CD4-positive, alpha-beta T cell (primary cell): ENCODE measurements at regions not wholly inside any gene's neighbourhood (a gene's known extent, or its start where the extent isn't known, plus 50 kb on each side); places are given as distances from the start of the nearest gene placed in this dataset.

Experiments used
- ATAC-seq: fragments of 200-7000 bp; cut with Tn5 transposase; one replicate; pipeline ENCODE4 v1.10.0; 2022; ENCODE audit warnings: mild to moderate bottlenecking; ENCODE audit not compliant: poor library complexity
- CTCF ChIA-PET: fragments of 350-600 bp; sonication (Branson Sonifier 250); formaldehyde crosslinking; loops from one replicate; lab custom pipeline; 2021; ENCODE audit warnings: antibody characterized with exemption, inconsistent platforms; lab: Charles Lee
- POLR2A ChIA-PET: fragments of 350-600 bp; sonication (Branson Sonifier 250); formaldehyde crosslinking; loops from one replicate; lab custom pipeline; 2021; ENCODE audit warnings: antibody characterized with exemption, inconsistent platforms; lab: Charles Lee
- DNase-seq, 14 experiments: peaks; one replicate each; pipeline ENCODE4 v3.0.0-alpha.2; 2013 to 2020; ENCODE audit warnings: mixed read lengths in 2 of 14
- H3K27ac ChIP-seq, 2 donors: one replicate each; pipeline versions ENCODE4 v1.5.1 to v1.7.0; 2013; ENCODE audit warnings: low read length in 2 of 2, low read depth in 1 of 2, mild to moderate bottlenecking in 1 of 2
- H3K27me3 ChIP-seq, 2 experiments: 1 replicate in 1 of 2; 2 replicates in 1 of 2; pipeline versions ENCODE4 v1.6.1 to v1.7.0; 2013; ENCODE audit warnings: low read length in 2 of 2, control low read depth in 1 of 2, mild to moderate bottlenecking in 1 of 2, moderate library complexity in 1 of 2; ENCODE audit not compliant: insufficient read depth in 2 of 2, control insufficient read depth in 1 of 2
- H3K36me3 ChIP-seq: one replicate; pipeline ENCODE4 v1.6.1; 2013; ENCODE audit warnings: low read length, control low read depth; ENCODE audit not compliant: insufficient read depth
- H3K4me1 ChIP-seq: one replicate; pipeline ENCODE4 v1.6.1; 2013; ENCODE audit warnings: low read length, control low read depth; ENCODE audit not compliant: insufficient read depth
- H3K4me3 ChIP-seq: one replicate; pipeline ENCODE4 v1.5.1; 2013; ENCODE audit warnings: mild to moderate bottlenecking, low read length, moderate library complexity
- H3K9me3 ChIP-seq, 2 experiments: 1 replicate in 1 of 2; 2 replicates in 1 of 2; pipeline versions ENCODE4 v1.6.1 to v1.7.0; 2013; ENCODE audit warnings: low read length in 2 of 2, mild to moderate bottlenecking in 2 of 2, control low read depth in 1 of 2, moderate library complexity in 1 of 2; ENCODE audit not compliant: control insufficient read depth in 1 of 2, insufficient read depth in 1 of 2
- H3K27ac Mint-ChIP-seq: one replicate; pipeline ENCODE4 v1.8.0; 2020; ENCODE audit warnings: mixed read lengths
- H3K27me3 Mint-ChIP-seq: one replicate; pipeline ENCODE4 v1.8.0; 2021; ENCODE audit warnings: mixed read lengths
- H3K36me3 Mint-ChIP-seq: one replicate; pipeline ENCODE4 v1.8.0; 2021; ENCODE audit warnings: low read depth, mixed read lengths
- H3K4me1 Mint-ChIP-seq: one replicate; pipeline ENCODE4 v1.8.0; 2021; ENCODE audit warnings: low read depth, mixed read lengths
- H3K4me3 Mint-ChIP-seq: one replicate; pipeline ENCODE4 v1.8.0; 2020; ENCODE audit warnings: mild to moderate bottlenecking, mixed read lengths
- H3K9me3 Mint-ChIP-seq: one replicate; pipeline ENCODE4 v1.8.0; 2020; ENCODE audit warnings: mixed read lengths
- intact Hi-C, 2 experiments: fragments of 100-400 bp; cut with DNase I in 1 of 2; cut with micrococcal nuclease in 1 of 2; formaldehyde crosslinking; loops; one replicate each; pipeline versions ENCODE4 v1.15.1 to v1.9.0; 2023 to 2025; cut with DNase I, micrococcal nuclease
- TF ChIP-seq, protein P1 (sequence below): fragments of 200-600 bp; IDR thresholded peaks from one replicate; pipeline ENCODE4 v1.8.0; 2022; ENCODE audit warnings: antibody characterized with exemption, mild to moderate bottlenecking

DNA sequence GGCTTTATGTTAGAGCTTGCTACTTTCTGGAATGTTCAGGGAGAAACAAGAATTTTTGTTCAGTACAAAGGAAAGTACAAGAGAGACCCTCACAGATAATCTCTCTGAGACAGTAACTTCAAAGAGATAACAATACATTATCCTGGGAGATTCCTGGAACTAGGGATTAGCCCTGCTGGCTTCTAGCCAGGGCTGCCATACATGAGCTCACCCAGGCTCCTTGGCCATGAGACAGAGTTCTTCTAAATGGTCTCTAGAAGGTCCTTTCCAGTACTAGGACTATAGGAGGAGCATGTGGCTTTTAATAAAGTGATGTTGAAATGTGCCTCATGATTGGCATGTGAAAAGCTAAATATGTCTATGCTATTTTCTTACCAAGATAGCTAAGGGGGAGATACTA, 342.5 kb downstream of the EMP1 start:
- intact Hi-C loops = no loop called here
- no peaks in the 10 kb centered on the region for H3K9me3 Mint-ChIP-seq
- no peak overlapping the region for H3K27ac ChIP-seq
- H3K4me3 Mint-ChIP-seq = no peak overlapping the region
- H3K4me1 ChIP-seq = no peaks in the 10 kb centered on the region
- H3K36me3 Mint-ChIP-seq = no peaks in the 10 kb centered on the region
- TF ChIP-seq, protein P1, sequence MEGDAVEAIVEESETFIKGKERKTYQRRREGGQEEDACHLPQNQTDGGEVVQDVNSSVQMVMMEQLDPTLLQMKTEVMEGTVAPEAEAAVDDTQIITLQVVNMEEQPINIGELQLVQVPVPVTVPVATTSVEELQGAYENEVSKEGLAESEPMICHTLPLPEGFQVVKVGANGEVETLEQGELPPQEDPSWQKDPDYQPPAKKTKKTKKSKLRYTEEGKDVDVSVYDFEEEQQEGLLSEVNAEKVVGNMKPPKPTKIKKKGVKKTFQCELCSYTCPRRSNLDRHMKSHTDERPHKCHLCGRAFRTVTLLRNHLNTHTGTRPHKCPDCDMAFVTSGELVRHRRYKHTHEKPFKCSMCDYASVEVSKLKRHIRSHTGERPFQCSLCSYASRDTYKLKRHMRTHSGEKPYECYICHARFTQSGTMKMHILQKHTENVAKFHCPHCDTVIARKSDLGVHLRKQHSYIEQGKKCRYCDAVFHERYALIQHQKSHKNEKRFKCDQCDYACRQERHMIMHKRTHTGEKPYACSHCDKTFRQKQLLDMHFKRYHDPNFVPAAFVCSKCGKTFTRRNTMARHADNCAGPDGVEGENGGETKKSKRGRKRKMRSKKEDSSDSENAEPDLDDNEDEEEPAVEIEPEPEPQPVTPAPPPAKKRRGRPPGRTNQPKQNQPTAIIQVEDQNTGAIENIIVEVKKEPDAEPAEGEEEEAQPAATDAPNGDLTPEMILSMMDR = no peak
- CTCF ChIA-PET = no interaction called here
- H3K4me3 ChIP-seq = no peak overlapping the region
- POLR2A ChIA-PET = no interaction called here
- H3K27ac Mint-ChIP-seq = no peak overlapping the region
- no peaks in the 10 kb centered on the region for H3K27me3 ChIP-seq
- ATAC-seq (no peak), DNase-seq (no peak)
- no peaks in the 10 kb centered on the region for H3K9me3 ChIP-seq
- H3K4me1 Mint-ChIP-seq = no peaks in the 10 kb centered on the region
- peaks cover 26% of the 10 kb centered on the region for H3K27me3 Mint-ChIP-seq
- no peaks in the 10 kb centered on the region for H3K36me3 ChIP-seq

GRCh38 chr12:13538136-13538535, 341.6 kb downstream of the EMP1 start:
- no peaks in the 10 kb centered on the region for H3K36me3 ChIP-seq
- no peaks in the 10 kb centered on the region for H3K9me3 ChIP-seq
- CTCF ChIA-PET = no interaction called here
- Mint-ChIP-seq H3K4me3 (no peak overlapping the region), H3K9me3 (no peaks in the 10 kb centered on the region), H3K27me3 (peaks cover 26% of the 10 kb centered on the region), H3K4me1 (no peaks in the 10 kb centered on the region), H3K36me3 (no peaks in the 10 kb centered on the region), H3K27ac (no peak overlapping the region)
- H3K27me3 ChIP-seq = no peaks in the 10 kb centered on the region
- no peak for ATAC-seq
- POLR2A ChIA-PET = no interaction called here
- H3K4me3 ChIP-seq = no peak overlapping the region
- H3K4me1 ChIP-seq = no peaks in the 10 kb centered on the region
- intact Hi-C loops = no loop called here
- DNase-seq = no peak
- TF ChIP-seq, protein P1 = no peak
- no peak overlapping the region for H3K27ac ChIP-seq

DNA sequence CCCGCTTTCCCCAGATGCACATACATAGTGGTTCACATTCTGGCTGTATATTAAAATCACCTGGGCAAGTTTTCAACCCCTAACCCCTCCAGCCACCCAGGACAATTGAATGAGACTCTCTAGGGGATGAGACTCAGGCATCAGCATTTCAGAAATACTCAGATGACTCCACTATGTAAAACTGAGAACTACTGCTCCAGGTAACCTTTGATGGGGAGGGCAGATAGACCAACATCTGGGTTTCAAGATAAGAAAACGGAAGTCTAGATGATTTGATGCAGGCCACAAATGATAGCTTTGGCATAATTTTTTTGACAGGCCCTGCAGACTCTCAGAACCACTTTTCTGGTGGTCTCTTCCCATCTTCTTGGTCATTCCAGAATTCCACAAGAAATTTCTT, 341.1 kb downstream of the EMP1 start:
- Mint-ChIP-seq H3K36me3 (no peaks in the 10 kb centered on the region), H3K27ac (no peak overlapping the region), H3K9me3 (no peaks in the 10 kb centered on the region), H3K27me3 (peaks cover 26% of the 10 kb centered on the region), H3K4me1 (no peaks in the 10 kb centered on the region), H3K4me3 (no peak overlapping the region)
- no peaks in the 10 kb centered on the region for H3K36me3 ChIP-seq
- ChIA-PET CTCF (no interaction called here), POLR2A (no interaction called here)
- H3K4me3 ChIP-seq = no peak overlapping the region
- ATAC-seq (no peak), DNase-seq (no peak)
- no peaks in the 10 kb centered on the region for H3K4me1 ChIP-seq
- no peaks in the 10 kb centered on the region for H3K27me3 ChIP-seq
- H3K9me3 ChIP-seq = no peaks in the 10 kb centered on the region
- no peak overlapping the region for H3K27ac ChIP-seq
- TF ChIP-seq, protein P1 = no peak
- intact Hi-C loops = no loop called here
